LHCN-M2 (cell line): ENCODE measurements at regions not wholly inside any gene's neighbourhood (a gene's known extent, or its start where the extent isn't known, plus 50 kb on each side); places are given as distances from the start of the nearest gene placed in this dataset.
A peak's percentile ranks its signal among the peaks of the same experiment; 100 is the strongest.
"Not testable (repeated sequence)": the region's sequence is repeated elsewhere in the genome, so short reads cannot be mapped to it uniquely, and the experiment has no call there.

Experiments
- DNase-seq: peaks from one replicate; pipeline ENCODE4 v3.0.0-alpha.2; 2012; ENCODE audit warnings: low read depth

GRCh38 chr12:67900418-67900817 is 88.8 kb upstream of the IFNG-AS1 start:
- not testable (repeated sequence) for DNase-seq

- DNase-seq: peak; percentile 67
Measured at GRCh38 chr12:67909091-67909531, 80.1 kb upstream of the IFNG-AS1 start.

GRCh38 chr12:67909681-67910080 is 79.6 kb upstream of the IFNG-AS1 start:
- no peak for DNase-seq

GRCh38 chr12:67910360-67911274 is 78.6 kb upstream of the IFNG-AS1 start:
- peak; percentile 99 for DNase-seq

GRCh38 chr12:67911275-67911600 is 78.0 kb upstream of the IFNG-AS1 start:
- no peak for DNase-seq

- DNase-seq: no peak
Measured at GRCh38 chr12:67911789-67912188, 77.5 kb upstream of the IFNG-AS1 start.

GRCh38 chr12:67915335-67915851 is 73.9 kb upstream of the IFNG-AS1 start:
- no peak for DNase-seq

- DNase-seq: peak; percentile 78
Measured at GRCh38 chr12:67916266-67916970, 72.8 kb upstream of the IFNG-AS1 start.

- DNase-seq: no peak
Measured at GRCh38 chr12:67917811-67918210, 71.4 kb upstream of the IFNG-AS1 start.

- DNase-seq: no peak
Measured at GRCh38 chr12:67918441-67918840, 70.8 kb upstream of the IFNG-AS1 start.

GRCh38 chr12:67919406-67919805 is 69.8 kb upstream of the IFNG-AS1 start:
- peak; percentile 73 for DNase-seq

GRCh38 chr12:67920413-67920812 is 68.8 kb upstream of the IFNG-AS1 start:
- DNase-seq: no peak

GRCh38 chr12:67921286-67921685 is 68.0 kb upstream of the IFNG-AS1 start:
- peak; percentile 50 for DNase-seq

GRCh38 chr12:67922245-67922644 is 67.0 kb upstream of the IFNG-AS1 start:
- DNase-seq: no peak

GRCh38 chr12:67925077-67925476 is 64.2 kb upstream of the IFNG-AS1 start:
- DNase-seq: no peak

GRCh38 chr12:67925552-67925951 is 63.7 kb upstream of the IFNG-AS1 start:
- no peak for DNase-seq

GRCh38 chr12:67926063-67926462 is 63.2 kb upstream of the IFNG-AS1 start:
- no peak for DNase-seq

- no peak for DNase-seq
Measured at GRCh38 chr12:67927324-67927723, 61.9 kb upstream of the IFNG-AS1 start.

- DNase-seq: no peak
Measured at GRCh38 chr12:67927815-67928214, 61.4 kb upstream of the IFNG-AS1 start.

GRCh38 chr12:67928621-67929383 is 60.4 kb upstream of the IFNG-AS1 start:
- peak; percentile 65 for DNase-seq

GRCh38 chr12:67929384-67929772 is 59.9 kb upstream of the IFNG-AS1 start:
- no peak for DNase-seq

- no peak for DNase-seq
Measured at GRCh38 chr12:67937822-67938221, 51.4 kb upstream of the IFNG-AS1 start.
